ENCODE measurements at regions not wholly inside any gene's neighbourhood (a gene's known extent, or its start where the extent isn't known, plus 50 kb on each side); places are given as distances from the start of the nearest gene placed in this dataset.

DNA sequence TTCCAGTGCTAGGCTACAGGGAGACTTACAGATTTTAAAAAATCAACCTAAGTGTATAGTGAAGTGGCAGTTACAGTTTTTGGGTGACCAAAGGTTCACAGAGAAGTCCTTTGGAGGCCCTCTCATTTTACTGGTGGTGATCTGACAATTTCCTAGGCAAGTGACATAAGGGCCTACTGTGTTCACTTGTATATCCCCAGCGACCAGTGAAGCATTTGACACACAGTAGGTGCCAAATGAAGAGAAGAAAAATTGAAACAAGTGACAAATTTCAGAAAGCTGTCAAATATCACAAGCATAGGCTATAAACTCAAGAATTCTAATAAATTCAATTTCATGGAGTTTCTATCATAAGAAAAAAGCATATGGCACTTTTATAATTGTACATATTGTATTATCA lies 89.5 kb downstream of the RPL22L1 start:
- no peak for DNase-seq

GRCh38 chr3:170778240-170779217 lies 91.5 kb downstream of the RPL22L1 start:
- no peak for DNase-seq

- no peak for DNase-seq
Measured at GRCh38 chr3:170777564-170777926, 92.5 kb downstream of the RPL22L1 start.

DNA sequence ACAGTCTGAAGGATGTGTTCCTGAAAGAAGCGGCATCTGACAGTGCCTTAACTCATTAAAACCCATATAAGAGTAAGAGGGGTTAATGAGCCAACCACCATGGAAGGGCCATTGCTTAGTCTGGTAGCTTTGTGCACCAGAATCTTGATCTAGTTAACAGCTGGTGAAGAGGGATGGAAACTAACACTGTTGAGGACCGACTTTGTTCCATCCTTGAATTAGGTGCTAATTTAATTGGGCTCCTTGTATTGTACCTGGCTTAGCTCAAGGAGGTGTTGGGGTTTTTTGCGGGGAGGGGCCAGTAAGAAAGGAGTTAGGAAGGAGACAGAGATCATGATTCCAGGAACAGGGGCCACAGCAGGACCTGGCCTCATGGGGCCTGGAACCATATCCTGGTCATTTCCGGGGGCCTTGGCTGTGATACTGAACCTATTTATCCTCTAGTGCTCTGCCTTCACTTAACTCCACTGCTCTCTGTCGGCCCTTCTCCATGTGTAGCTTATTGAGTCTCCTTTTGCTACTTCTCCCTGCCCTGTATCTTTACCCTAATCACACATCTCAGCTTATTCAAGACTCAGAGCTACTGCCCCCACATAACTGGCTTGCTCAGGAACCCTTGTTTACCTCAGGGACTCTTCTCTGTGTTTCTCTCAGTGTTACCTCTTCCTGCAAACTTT lies 93.0 kb downstream of the RPL22L1 start:
- DNase-seq: no peak

GRCh38 chr3:170773682-170774425 lies 96.1 kb downstream of the RPL22L1 start:
- no peak for DNase-seq

GRCh38 chr3:170772175-170772574 lies 97.8 kb downstream of the RPL22L1 start:
- no peak for DNase-seq

- no peak for DNase-seq
Measured at GRCh38 chr3:170768334-170768801, 101.6 kb downstream of the RPL22L1 start.

DNA sequence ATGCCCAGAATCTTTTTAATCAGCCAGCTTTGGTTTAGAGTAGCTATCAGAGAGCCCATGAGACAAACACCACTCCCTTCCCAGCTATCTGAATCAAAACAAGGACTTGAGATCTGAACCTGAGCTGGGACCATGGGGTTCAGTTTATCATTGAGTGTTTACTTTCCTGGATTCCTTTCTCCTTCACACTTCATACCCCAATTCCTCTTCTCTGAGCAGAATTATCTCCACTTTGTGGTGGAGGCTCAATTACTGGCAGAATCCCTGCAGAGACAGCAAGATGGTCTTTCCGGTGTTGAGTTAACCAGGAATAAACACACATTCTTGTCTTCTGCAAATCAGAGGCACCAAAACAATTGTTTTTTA lies 102.4 kb downstream of the RPL22L1 start:
- no peak for DNase-seq

DNA sequence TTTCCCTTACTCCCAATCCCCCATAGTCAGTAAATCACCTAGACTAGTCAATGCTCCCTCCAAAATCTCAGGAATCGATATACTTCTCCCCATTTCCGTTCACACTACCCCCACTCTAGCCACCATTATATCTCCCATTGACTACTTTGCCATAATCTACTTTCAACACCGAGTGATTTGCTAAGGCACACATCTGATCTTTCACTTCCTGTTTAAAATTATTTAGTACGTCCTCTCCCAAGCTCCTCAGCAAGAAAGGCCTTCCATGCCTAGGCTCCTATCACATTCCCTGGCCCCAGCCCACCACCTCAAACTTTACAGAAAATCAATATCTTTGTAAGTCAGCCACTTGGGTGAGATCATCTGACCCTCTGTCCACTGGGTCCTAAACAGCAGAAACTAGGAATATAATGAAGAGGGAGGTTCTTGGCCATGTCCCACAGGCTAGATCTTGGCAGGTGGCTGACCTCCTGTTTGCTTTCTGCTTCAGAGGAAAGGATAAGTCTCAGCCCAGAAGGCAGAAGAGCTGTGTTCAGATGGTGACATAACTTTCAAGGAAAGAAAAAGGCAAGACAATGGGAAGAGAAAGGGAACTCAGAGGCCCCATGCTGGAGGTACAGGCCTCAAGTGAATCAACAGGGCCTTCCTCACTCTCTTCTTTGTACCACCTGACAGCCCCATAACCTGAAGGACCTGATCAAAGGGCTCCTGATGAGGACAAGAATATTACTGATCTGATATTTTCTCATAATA lies 103.0 kb downstream of the RPL22L1 start:
- no peak for DNase-seq

- DNase-seq: no peak
Measured at GRCh38 chr3:170766253-170766652, 103.7 kb downstream of the RPL22L1 start.

DNA sequence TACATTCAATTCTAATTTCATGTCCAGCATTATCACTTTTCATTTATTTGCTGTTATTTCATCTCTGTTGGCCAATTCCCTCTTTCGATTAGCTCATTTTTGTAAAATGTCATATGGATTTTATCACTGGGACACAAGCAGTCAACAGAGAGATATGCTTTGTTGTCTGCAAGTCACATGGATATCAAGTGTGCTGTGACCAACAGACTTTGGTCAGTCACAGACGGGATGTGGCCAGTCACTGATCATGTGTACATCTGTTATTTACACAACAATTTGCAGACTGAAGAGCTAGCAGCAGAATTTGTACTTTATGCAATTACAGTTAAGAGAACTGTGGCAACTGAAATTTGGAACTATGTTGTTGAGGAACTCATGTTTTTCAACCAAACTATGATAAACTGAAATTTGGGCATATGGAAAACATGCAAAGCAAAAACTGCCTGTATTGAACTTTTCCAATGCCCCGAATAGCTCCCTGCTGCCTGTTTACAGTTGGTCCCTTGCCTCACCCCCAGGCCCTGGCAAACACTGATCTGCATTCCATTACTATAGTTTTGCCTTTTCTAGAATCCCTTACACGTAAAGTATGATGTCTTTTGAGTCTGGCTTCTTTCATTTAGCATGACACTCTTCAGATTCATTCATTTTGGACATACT lies 104.4 kb downstream of the RPL22L1 start:
- DNase-seq: no peak

DNA sequence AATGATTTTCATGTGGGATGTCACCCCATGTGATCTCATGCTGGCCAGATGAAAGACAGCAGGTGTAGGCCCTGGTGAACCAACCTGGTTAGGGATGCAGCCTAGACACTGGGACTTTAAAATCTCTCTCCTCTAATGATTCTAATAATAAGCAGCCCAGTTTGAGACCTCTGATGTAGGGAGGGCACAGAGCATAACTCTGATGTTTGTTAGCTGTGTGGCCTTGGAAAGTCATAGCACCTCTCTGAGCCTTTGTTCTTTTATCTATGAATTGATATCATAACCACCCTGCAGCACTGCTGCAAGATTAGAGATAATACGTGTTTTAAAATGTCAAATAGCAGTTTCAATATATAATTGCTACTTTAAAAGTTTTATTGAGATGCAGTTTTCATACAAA lies 106.0 kb downstream of the RPL22L1 start:
- no peak for DNase-seq

- DNase-seq: no peak
Measured at GRCh38 chr3:170762064-170762463, 107.9 kb downstream of the RPL22L1 start.

DNA sequence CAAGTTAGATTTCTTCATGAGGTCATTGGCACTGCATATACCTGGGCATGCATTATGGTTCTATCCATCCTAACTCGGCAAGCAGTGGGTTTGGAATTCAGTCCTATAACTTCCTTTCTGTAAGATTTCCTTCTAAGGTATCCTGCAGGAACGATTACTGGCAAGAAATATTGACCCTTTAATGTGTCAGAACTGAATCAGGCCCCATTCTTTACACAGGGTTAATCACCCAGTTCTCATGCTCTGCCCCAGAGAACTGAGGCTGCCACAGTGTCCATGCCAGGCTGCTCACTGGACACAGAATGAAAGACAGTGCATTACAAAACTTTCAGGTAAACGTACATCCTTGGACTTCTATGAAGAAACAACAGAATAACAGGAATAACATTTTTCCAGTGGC lies 108.9 kb downstream of the RPL22L1 start:
- DNase-seq: no peak

DNA sequence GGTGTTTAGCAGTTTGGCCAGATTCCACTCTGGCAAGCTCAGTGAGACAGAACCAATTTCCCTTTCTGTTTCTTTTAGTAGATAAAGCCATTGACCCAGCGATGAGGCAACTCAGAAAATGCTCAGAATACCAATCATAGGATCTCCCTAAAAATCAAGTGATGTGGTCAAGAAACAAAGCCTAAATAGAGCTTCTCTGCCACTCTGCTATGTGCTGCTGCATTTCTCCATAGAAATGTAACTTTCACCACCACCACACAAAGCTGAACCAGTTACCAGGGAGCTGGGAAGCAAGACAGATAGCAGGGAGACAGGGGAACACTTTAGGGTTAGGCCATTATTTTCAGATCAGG lies 109.8 kb downstream of the RPL22L1 start:
- no peak for DNase-seq

DNA sequence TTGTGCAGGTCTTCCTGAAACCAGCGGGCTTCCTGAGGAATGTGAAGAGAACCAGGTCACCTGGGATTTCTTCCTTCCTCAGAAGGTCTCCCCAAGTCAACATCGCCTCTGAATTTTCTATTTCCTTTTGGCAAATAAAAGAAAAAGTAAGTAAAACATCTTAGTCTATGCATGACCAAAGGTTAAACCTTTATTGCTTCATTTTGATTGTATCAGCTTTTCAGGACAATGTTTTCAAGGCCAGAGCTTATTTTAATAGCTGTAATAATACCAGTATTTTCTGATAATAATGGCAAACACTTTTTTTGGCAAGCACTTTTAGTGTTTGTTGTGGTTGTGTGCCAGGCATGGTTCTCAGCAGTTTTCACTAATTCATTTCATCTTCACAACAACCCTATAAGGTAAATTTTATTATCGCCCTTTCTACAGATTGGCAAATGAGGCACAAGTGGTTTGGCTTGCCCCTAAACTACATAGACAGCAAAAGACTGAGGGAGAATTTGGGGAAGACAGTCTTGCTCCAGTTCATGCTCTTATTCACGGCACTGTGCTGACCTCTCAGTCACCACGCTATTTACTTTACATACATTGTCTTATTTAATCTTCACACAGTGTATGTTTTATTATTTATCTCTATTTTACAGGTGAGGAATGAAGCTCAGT lies 110.4 kb downstream of the RPL22L1 start:
- no peak for DNase-seq

GRCh38 chr3:170757038-170757437 lies 113.0 kb downstream of the RPL22L1 start:
- DNase-seq: no peak

DNA sequence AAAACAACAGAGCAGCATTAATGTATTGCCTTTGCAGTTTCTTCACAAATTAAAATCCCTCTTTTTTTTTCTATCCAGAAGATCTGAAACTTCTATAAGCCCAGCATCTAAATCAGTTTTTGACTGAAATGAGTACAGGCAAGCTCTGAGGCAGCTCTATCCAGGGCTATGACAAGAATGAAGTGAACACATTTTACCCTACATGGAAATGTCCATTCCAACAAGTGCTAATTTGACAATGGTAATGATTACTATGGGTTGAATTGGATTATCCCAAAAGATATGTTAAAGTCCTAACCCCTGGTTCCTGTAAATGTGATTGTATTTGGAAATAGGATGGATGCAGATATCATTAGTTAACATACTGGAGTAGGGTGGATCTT lies 115.7 kb downstream of the RPL22L1 start:
- DNase-seq: no peak

GRCh38 chr3:170753421-170754310 lies 116.3 kb downstream of the RPL22L1 start:
- DNase-seq: no peak

DNA sequence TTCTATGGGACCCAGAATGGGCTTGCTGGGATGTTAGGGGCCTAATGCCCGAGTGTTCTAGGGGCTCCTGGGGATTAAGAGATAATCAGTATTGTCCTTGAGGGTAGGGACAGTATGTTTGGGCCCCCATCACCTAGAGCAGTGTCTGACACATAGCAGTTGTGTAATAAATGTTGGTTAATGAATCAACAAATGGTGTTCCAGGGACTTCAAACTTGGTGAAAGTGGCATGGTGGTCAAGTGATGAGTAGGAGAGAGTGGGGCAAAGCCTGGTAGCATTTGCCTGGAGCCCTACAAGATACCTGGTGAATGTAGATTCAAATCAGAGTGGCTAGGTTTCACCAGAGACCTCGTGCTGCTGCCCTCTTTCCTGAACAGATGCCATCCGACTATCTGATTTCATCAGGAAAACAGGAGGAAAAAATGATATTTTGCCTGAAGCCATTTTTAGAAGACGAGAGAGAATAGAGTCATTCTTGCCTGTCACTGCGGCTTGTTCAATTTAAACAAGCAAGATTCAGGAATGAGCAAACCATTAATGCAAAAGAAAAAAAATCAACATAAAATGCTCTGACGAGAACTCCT lies 117.3 kb downstream of the RPL22L1 start:
- DNase-seq: no peak
